ENCODE measurements at regions not wholly inside any gene's neighbourhood (a gene's known extent, or its start where the extent isn't known, plus 50 kb on each side); places are given as distances from the start of the nearest gene placed in this dataset.

DNA sequence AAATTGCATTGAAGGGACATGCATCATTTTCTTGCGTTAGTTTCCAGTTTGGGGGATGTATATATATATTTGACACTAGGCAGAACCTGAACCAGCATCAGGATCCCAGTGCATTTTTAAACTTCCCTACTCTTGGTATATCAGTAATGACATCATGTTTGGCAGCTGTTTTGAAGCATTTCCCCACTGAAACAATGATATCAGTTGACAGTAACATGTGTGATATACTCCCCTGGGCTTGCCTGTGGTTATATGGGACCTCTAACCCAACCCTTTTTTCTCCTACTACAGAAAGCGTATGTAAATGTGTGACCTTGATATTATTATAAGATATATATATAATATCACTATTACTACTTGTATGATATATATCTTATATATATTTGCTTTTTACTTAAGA lies 225.9 kb upstream of the CASK start:
- TF ChIP-seq, protein P1, sequence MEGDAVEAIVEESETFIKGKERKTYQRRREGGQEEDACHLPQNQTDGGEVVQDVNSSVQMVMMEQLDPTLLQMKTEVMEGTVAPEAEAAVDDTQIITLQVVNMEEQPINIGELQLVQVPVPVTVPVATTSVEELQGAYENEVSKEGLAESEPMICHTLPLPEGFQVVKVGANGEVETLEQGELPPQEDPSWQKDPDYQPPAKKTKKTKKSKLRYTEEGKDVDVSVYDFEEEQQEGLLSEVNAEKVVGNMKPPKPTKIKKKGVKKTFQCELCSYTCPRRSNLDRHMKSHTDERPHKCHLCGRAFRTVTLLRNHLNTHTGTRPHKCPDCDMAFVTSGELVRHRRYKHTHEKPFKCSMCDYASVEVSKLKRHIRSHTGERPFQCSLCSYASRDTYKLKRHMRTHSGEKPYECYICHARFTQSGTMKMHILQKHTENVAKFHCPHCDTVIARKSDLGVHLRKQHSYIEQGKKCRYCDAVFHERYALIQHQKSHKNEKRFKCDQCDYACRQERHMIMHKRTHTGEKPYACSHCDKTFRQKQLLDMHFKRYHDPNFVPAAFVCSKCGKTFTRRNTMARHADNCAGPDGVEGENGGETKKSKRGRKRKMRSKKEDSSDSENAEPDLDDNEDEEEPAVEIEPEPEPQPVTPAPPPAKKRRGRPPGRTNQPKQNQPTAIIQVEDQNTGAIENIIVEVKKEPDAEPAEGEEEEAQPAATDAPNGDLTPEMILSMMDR (IDR thresholded peaks at IDR 0.05 in 2 of 3, conservative IDR thresholded peaks at IDR 0.05 in 1 of 3; ENCODE audit: borderline replicate concordance in 1 of 3, insufficient read depth in 1 of 3, low read depth in 2 of 3, low read length in 2 of 3): no peak
- TF ChIP-seq EZH2 (IDR thresholded peaks at IDR 0.05) (no peak), ZNF274 (IDR thresholded peaks at IDR 0.05; ENCODE audit: low read depth, low read length) (no peak), YY1 (IDR thresholded peaks at IDR 0.05; ENCODE audit: extremely low read depth, insufficient replicate concordance, low read depth, low read length) (no peak), RAD21 (IDR thresholded peaks at IDR 0.05; ENCODE audit: low read depth) (no peak), POLR2AphosphoS5 (IDR thresholded peaks at IDR 0.05; ENCODE audit: low read depth, low read length) (no peak), SIN3A (IDR thresholded peaks at IDR 0.05; ENCODE audit: low read depth) (no peak)
- TF ChIP-seq, protein P2, sequence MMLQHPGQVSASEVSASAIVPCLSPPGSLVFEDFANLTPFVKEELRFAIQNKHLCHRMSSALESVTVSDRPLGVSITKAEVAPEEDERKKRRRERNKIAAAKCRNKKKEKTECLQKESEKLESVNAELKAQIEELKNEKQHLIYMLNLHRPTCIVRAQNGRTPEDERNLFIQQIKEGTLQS (IDR thresholded peaks at IDR 0.05): no peak

Measured in HCT116 (cell line).